Adrenal gland (tissue), 9 donors: ENCODE measurements at regions not wholly inside any gene's neighbourhood (a gene's known extent, or its start where the extent isn't known, plus 50 kb on each side); places are given as distances from the start of the nearest gene placed in this dataset.

Source experiments
- DNase-seq, 7 donors: peaks; one replicate each; pipeline ENCODE4 v3.0.0-alpha.2; 2019 to 2020
- H3K27ac ChIP-seq, 5 donors: fragments of 200-600 bp; sonication (generic) in 4 of 5; 1 replicate in 3 of 5; 2 replicates in 2 of 5; pipeline versions ENCODE4 v1.5.1 to v1.8.0; 2016 to 2020; ENCODE audit warnings: mild to moderate bottlenecking in 1 of 5
- H3K27me3 ChIP-seq: fragments of 200-600 bp; 2 replicates; pipeline ENCODE4 v1.8.0; 2021
- H3K36me3 ChIP-seq, 2 donors: fragments of 200-600 bp; replicated peaks in 1 of 2; 1 replicate in 1 of 2; 2 replicates in 1 of 2; pipeline versions ENCODE4 v1.5.1 to v1.8.0; 2018 to 2022
- H3K4me1 ChIP-seq, 2 donors: fragments of 200-600 bp; replicated peaks in 1 of 2; 1 replicate in 1 of 2; 2 replicates in 1 of 2; pipeline versions ENCODE4 v1.5.1 to v1.8.0; 2018 to 2021
- H3K4me3 ChIP-seq, 4 donors: fragments of 200-600 bp; sonication (generic) in 3 of 4; one replicate each; pipeline ENCODE4 v1.5.1; 2016 to 2018
- H3K9me3 ChIP-seq, 3 donors: fragments of 200-600 bp; sonication (generic) in 1 of 3; replicated peaks in 1 of 3; 1 replicate in 2 of 3; 2 replicates in 1 of 3; pipeline versions ENCODE4 v1.5.1 to v1.8.0; 2016 to 2021
- POLR2A ChIP-seq, 2 donors: fragments of 450-650 bp; IDR thresholded peaks; one replicate each; pipeline ENCODE4 v1.6.1; 2017; ENCODE audit warnings: antibody characterized with exemption in 2 of 2, mild to moderate bottlenecking in 2 of 2, moderate library complexity in 1 of 2
- WGBS, 4 donors: extraction: QIAGEN DNeasy Blood & Tissue Kit in 2 of 4; methylation state at CpG; one replicate each; pipeline versions ENCODE4 v1.1.5 to v1.1.7; 2013 to 2017; 5-methylcytosine and 5-hydroxymethylcytosine counted together
- intact Hi-C, 2 donors: fragments of 100-400 bp; cut with DNase I; formaldehyde crosslinking; loops; one replicate each; pipeline versions ENCODE4 v1.14.1 to v1.15.0; 2022 to 2023
- TF ChIP-seq, protein P1 (sequence below), 6 experiments: fragments of 450-650 bp in 4 of 6; fragments of 200-600 bp in 2 of 6; sonication (generic) in 1 of 6; IDR thresholded peaks; 1 replicate in 5 of 6; 2 replicates in 1 of 6; pipeline versions ENCODE4 v1.5.1 to v1.8.0; 2016 to 2021; ENCODE audit warnings: antibody characterized with exemption in 6 of 6, mild to moderate bottlenecking in 2 of 6, moderate library complexity in 1 of 6
- donor health status: healthy with polysubstance abuse.
- donor health status: Bipolar disorder and iron deficiency.
- donor health status: DM: yes; HTN: yes; CAD: no.
- donor health status: DM: no; HTN: no; CAD: no.
- donor health status: DM: no; HTN: no; CAD: no.

DNA sequence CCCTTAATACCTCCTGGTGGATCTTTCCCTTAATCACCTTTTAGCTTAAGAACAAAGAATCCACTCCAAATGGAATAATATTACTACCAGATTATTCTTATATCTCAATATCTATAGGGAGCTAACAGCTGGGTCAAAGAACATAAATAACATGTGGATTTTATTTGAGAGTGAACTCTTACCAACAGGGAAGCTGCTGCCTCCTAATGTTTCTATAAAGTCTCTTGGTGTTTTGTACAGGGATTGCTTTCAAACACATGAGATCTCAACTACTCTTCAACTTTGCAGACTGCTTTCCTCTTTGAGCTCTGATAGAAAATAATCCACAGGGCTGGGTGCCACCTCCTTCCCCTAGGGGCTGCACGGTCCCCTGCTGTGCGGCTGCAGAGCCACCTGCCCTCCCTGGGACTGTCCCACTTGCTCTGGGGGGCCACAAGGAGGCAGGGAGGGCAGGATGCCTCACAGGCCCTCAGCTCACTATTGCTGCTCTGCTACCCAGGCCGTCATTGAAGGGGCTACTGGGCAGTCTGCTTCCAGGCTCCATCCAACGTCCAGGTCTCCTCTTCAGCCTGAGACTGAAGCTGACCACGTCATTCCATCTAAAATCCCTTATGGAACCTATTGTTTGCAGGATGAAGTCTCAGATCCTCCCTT, 191.2 kb downstream of the CXCL12 start:
- Histone ChIP-seq H3K9me3 (no peaks in the 10 kb centered on the region), H3K4me3 (no peak overlapping the region), H3K27me3 (no peaks in the 10 kb centered on the region), H3K4me1 (no peaks in the 10 kb centered on the region), H3K36me3 (no peaks in the 10 kb centered on the region), H3K27ac (no peak overlapping the region)
- DNase-seq, result no peak
- intact Hi-C loops, result no loop called here
- WGBS, 4 donors, result 73 to 86% (median 80%) methylated on average over 5 of the region's 5 CpGs
- TF ChIP-seq POLR2A (IDR thresholded peaks at IDR 0.05), result no peak
- TF ChIP-seq, protein P1, sequence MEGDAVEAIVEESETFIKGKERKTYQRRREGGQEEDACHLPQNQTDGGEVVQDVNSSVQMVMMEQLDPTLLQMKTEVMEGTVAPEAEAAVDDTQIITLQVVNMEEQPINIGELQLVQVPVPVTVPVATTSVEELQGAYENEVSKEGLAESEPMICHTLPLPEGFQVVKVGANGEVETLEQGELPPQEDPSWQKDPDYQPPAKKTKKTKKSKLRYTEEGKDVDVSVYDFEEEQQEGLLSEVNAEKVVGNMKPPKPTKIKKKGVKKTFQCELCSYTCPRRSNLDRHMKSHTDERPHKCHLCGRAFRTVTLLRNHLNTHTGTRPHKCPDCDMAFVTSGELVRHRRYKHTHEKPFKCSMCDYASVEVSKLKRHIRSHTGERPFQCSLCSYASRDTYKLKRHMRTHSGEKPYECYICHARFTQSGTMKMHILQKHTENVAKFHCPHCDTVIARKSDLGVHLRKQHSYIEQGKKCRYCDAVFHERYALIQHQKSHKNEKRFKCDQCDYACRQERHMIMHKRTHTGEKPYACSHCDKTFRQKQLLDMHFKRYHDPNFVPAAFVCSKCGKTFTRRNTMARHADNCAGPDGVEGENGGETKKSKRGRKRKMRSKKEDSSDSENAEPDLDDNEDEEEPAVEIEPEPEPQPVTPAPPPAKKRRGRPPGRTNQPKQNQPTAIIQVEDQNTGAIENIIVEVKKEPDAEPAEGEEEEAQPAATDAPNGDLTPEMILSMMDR (IDR thresholded peaks at IDR 0.05), result no peak

DNA sequence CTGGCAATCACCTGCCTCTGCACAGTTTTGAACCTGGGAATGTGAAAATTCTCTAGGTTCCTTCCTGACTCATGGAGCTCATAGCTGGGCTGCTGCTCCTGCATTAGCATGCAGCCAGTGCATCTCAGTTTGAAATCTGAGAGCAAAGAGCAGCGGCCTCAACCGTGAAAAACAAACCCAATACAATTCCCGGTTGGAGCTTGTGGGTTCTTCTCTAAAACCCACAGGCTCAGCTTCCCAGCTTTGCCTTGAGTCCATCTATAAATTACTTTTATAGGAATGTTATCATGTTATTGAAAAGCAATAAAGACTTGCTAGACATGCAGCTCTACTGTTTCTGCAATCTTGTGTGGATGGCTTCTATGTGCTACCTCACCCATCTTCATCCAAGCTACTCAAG, 191.7 kb downstream of the CXCL12 start:
- intact Hi-C loops, result no loop called here
- no peaks in the 10 kb centered on the region for H3K27me3 ChIP-seq

DNA sequence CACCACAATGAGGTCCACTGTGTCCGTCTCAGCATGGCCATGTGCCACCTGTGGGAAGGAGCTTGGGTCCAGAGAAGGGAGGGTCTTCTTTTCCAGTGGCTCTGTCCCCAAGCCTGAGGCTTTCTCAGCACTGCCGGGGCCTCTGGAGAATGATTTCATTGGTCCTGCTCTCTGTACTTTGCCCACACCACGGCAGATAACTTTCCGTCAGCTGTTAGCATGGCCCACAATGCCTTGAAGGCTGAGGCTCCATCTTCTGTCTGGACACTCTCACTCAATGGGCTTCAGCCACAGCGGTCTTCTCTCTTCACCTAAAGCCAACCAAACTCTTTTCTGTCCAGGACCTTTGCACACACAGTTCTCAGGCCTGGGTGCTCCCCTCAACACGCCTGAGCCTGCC, 192.5 kb downstream of the CXCL12 start:
- DNase-seq, result no peak
- 76 to 96% (median 82%) methylated on average over 5 to 6 of the region's 6 CpGs for WGBS, 4 donors
- Histone ChIP-seq H3K27me3 (no peaks in the 10 kb centered on the region), H3K4me1 (no peaks in the 10 kb centered on the region), H3K36me3 (no peaks in the 10 kb centered on the region), H3K27ac (no peak overlapping the region), H3K4me3 (no peak overlapping the region), H3K9me3 (no peaks in the 10 kb centered on the region)
- TF ChIP-seq POLR2A (IDR thresholded peaks at IDR 0.05), result no peak
- TF ChIP-seq, protein P1 (IDR thresholded peaks at IDR 0.05), result no peak
- intact Hi-C loops, result no loop called here

More for the DNA sequence above, 191.7 kb downstream of the CXCL12 start:
- H3K27ac ChIP-seq, result no peak overlapping the region
- no peak for DNase-seq
- H3K36me3 ChIP-seq, result no peaks in the 10 kb centered on the region
- no peaks in the 10 kb centered on the region for H3K4me1 ChIP-seq
- no peaks in the 10 kb centered on the region for H3K9me3 ChIP-seq
- 80 to 84% (median 83%) methylated on average over 3 of the region's 3 CpGs for WGBS, 4 donors
- no peak overlapping the region for H3K4me3 ChIP-seq
- no peak for TF ChIP-seq POLR2A (IDR thresholded peaks at IDR 0.05)
- TF ChIP-seq, protein P1 (IDR thresholded peaks at IDR 0.05), result no peak

- Histone ChIP-seq H3K4me1 (no peaks in the 10 kb centered on the region), H3K9me3 (no peaks in the 10 kb centered on the region), H3K4me3 (no peak overlapping the region), H3K36me3 (no peaks in the 10 kb centered on the region), H3K27me3 (no peaks in the 10 kb centered on the region), H3K27ac (no peak overlapping the region)
- TF ChIP-seq, protein P1 (IDR thresholded peaks at IDR 0.05), result no peak
- TF ChIP-seq POLR2A (IDR thresholded peaks at IDR 0.05), result no peak
- DNase-seq, result no peak
- intact Hi-C loops, result no loop called here
Measured at GRCh38 chr10:44190541-44190940, 194.4 kb downstream of the CXCL12 start.
